ENCODE measurements at regions not wholly inside any gene's neighbourhood (a gene's known extent, or its start where the extent isn't known, plus 50 kb on each side); places are given as distances from the start of the nearest gene placed in this dataset.

DNA sequence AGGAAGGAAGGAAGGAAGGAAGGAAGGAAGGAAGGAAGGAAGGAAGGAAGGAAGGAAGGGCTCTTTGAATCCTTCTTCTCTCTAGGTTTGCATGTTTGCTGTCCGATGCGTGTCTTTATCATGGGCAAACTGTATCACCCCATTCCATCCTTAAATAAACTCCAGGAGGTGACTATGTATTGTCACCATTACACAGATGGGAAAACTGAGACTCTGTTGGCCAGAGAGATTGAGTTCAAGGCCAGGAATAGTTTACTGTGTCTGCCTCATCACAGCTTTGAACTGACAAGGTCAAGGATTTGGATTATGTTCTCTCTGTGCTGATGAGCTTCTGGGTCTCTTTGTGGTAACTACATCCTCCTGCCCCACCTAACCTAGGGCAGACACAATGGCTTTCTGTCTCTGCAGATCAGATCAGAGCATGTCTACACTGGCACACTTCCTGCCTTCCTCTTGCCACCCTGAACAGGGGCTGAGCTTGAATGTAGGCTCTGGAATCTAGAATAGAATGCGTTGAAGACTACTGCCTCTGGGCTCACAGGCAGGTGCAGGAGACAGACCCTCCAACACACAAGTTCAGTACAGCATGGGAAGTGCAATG, 78.9 kb upstream of the MAP1LC3B2 start:
- TF ChIP-seq, protein P1, sequence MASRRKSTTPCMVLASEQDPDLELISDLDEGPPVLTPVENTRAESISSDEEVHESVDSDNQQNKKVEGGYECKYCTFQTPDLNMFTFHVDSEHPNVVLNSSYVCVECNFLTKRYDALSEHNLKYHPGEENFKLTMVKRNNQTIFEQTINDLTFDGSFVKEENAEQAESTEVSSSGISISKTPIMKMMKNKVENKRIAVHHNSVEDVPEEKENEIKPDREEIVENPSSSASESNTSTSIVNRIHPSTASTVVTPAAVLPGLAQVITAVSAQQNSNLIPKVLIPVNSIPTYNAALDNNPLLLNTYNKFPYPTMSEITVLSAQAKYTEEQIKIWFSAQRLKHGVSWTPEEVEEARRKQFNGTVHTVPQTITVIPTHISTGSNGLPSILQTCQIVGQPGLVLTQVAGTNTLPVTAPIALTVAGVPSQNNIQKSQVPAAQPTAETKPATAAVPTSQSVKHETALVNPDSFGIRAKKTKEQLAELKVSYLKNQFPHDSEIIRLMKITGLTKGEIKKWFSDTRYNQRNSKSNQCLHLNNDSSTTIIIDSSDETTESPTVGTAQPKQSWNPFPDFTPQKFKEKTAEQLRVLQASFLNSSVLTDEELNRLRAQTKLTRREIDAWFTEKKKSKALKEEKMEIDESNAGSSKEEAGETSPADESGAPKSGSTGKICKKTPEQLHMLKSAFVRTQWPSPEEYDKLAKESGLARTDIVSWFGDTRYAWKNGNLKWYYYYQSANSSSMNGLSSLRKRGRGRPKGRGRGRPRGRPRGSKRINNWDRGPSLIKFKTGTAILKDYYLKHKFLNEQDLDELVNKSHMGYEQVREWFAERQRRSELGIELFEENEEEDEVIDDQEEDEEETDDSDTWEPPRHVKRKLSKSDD (CRISPR knock-in tag; IDR thresholded peaks at IDR 0.05; ENCODE audit: low read depth) = no peak
- TF ChIP-seq SRF (IDR thresholded peaks at IDR 0.05; ENCODE audit: low read depth, low read length) = no peak
- TF ChIP-seq, protein P2, sequence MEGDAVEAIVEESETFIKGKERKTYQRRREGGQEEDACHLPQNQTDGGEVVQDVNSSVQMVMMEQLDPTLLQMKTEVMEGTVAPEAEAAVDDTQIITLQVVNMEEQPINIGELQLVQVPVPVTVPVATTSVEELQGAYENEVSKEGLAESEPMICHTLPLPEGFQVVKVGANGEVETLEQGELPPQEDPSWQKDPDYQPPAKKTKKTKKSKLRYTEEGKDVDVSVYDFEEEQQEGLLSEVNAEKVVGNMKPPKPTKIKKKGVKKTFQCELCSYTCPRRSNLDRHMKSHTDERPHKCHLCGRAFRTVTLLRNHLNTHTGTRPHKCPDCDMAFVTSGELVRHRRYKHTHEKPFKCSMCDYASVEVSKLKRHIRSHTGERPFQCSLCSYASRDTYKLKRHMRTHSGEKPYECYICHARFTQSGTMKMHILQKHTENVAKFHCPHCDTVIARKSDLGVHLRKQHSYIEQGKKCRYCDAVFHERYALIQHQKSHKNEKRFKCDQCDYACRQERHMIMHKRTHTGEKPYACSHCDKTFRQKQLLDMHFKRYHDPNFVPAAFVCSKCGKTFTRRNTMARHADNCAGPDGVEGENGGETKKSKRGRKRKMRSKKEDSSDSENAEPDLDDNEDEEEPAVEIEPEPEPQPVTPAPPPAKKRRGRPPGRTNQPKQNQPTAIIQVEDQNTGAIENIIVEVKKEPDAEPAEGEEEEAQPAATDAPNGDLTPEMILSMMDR (CRISPR knock-in tag; IDR thresholded peaks at IDR 0.05) = no peak
- TF ChIP-seq ZBTB20 (CRISPR knock-in tag; IDR thresholded peaks at IDR 0.05; ENCODE audit: borderline replicate concordance, low read depth) = no peak
- no peak for TF ChIP-seq CEBPB (IDR thresholded peaks at IDR 0.05; ENCODE audit: borderline replicate concordance, low read depth, low read length)
- TF ChIP-seq, protein P3, sequence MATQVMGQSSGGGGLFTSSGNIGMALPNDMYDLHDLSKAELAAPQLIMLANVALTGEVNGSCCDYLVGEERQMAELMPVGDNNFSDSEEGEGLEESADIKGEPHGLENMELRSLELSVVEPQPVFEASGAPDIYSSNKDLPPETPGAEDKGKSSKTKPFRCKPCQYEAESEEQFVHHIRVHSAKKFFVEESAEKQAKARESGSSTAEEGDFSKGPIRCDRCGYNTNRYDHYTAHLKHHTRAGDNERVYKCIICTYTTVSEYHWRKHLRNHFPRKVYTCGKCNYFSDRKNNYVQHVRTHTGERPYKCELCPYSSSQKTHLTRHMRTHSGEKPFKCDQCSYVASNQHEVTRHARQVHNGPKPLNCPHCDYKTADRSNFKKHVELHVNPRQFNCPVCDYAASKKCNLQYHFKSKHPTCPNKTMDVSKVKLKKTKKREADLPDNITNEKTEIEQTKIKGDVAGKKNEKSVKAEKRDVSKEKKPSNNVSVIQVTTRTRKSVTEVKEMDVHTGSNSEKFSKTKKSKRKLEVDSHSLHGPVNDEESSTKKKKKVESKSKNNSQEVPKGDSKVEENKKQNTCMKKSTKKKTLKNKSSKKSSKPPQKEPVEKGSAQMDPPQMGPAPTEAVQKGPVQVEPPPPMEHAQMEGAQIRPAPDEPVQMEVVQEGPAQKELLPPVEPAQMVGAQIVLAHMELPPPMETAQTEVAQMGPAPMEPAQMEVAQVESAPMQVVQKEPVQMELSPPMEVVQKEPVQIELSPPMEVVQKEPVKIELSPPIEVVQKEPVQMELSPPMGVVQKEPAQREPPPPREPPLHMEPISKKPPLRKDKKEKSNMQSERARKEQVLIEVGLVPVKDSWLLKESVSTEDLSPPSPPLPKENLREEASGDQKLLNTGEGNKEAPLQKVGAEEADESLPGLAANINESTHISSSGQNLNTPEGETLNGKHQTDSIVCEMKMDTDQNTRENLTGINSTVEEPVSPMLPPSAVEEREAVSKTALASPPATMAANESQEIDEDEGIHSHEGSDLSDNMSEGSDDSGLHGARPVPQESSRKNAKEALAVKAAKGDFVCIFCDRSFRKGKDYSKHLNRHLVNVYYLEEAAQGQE (IDR thresholded peaks at IDR 0.05; ENCODE audit: borderline replicate concordance in 1 of 2, low read depth in 1 of 2, low read length in 2 of 2) = no peak
- no peak for TF ChIP-seq RFX5 (IDR thresholded peaks at IDR 0.05; ENCODE audit: low read depth, low read length)
- TF ChIP-seq, protein P4, sequence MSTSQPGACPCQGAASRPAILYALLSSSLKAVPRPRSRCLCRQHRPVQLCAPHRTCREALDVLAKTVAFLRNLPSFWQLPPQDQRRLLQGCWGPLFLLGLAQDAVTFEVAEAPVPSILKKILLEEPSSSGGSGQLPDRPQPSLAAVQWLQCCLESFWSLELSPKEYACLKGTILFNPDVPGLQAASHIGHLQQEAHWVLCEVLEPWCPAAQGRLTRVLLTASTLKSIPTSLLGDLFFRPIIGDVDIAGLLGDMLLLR (CRISPR knock-in tag; IDR thresholded peaks at IDR 0.05) = no peak
- no peak for TF ChIP-seq IRX3 (CRISPR knock-in tag; IDR thresholded peaks at IDR 0.05; ENCODE audit: borderline replicate concordance, low read depth)
